ENCODE measurements at regions not wholly inside any gene's neighbourhood (a gene's known extent, or its start where the extent isn't known, plus 50 kb on each side); places are given as distances from the start of the nearest gene placed in this dataset.

DNA sequence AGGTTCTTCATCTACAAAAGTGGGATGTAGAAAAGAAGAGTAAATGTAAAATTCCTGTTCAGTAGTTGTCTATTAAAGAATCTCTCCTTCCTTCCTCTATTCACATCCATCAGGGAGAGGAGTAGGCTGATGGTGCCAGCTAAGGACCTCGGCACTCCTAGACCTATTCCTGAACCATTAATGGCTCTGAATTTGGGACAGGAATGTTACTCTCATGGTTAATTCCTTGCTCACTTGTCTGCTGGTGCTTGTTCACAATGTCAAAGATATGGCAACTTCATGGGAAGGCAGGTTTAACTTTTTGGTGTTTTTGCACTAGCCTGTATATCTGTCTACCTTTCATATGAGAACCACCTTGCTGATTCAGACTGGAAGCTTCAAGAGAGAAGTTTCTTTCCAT lies 206.6 kb downstream of the DAD1 start:
- H3K36me3 ChIP-seq (ENCODE audit: control insufficient read depth in 1 of 2, insufficient read depth in 2 of 2, low read length in 2 of 2): no peaks in the 10 kb centered on the region
- TF ChIP-seq FOSL1 (IDR thresholded peaks at IDR 0.05; ENCODE audit: low read depth): no peak
- no peak for TF ChIP-seq ZFX (IDR thresholded peaks at IDR 0.05)
- TF ChIP-seq CBX3 (IDR thresholded peaks at IDR 0.05; ENCODE audit: low read depth): no peak
- TF ChIP-seq JUND (IDR thresholded peaks at IDR 0.05): no peak
- no peak for TF ChIP-seq POLR2AphosphoS5 (IDR thresholded peaks at IDR 0.05; ENCODE audit: low read depth, low read length)
- TF ChIP-seq EGR1 (IDR thresholded peaks at IDR 0.05; ENCODE audit: low read depth): no peak
- no peak for TF ChIP-seq EZH2phosphoT487 (IDR thresholded peaks at IDR 0.05; ENCODE audit: borderline replicate concordance)
- no peak for TF ChIP-seq POLR2A (IDR thresholded peaks at IDR 0.05; ENCODE audit: borderline replicate concordance, extremely low read depth, insufficient read depth, insufficient read length)
- TF ChIP-seq ZNF274 (IDR thresholded peaks at IDR 0.05; ENCODE audit: low read depth, low read length): no peak
- no peak for TF ChIP-seq SRF (IDR thresholded peaks at IDR 0.05; ENCODE audit: low read depth)
- TF ChIP-seq YY1 (IDR thresholded peaks at IDR 0.05; ENCODE audit: extremely low read depth, insufficient replicate concordance, low read depth, low read length): no peak
- TF ChIP-seq, protein P1, sequence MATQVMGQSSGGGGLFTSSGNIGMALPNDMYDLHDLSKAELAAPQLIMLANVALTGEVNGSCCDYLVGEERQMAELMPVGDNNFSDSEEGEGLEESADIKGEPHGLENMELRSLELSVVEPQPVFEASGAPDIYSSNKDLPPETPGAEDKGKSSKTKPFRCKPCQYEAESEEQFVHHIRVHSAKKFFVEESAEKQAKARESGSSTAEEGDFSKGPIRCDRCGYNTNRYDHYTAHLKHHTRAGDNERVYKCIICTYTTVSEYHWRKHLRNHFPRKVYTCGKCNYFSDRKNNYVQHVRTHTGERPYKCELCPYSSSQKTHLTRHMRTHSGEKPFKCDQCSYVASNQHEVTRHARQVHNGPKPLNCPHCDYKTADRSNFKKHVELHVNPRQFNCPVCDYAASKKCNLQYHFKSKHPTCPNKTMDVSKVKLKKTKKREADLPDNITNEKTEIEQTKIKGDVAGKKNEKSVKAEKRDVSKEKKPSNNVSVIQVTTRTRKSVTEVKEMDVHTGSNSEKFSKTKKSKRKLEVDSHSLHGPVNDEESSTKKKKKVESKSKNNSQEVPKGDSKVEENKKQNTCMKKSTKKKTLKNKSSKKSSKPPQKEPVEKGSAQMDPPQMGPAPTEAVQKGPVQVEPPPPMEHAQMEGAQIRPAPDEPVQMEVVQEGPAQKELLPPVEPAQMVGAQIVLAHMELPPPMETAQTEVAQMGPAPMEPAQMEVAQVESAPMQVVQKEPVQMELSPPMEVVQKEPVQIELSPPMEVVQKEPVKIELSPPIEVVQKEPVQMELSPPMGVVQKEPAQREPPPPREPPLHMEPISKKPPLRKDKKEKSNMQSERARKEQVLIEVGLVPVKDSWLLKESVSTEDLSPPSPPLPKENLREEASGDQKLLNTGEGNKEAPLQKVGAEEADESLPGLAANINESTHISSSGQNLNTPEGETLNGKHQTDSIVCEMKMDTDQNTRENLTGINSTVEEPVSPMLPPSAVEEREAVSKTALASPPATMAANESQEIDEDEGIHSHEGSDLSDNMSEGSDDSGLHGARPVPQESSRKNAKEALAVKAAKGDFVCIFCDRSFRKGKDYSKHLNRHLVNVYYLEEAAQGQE (IDR thresholded peaks at IDR 0.05; ENCODE audit: low read depth): no peak
- ATAC-seq: no peak
- no peak overlapping the region for H2AFZ ChIP-seq (ENCODE audit: low read depth, low read length, poor library complexity, severe bottlenecking)
- H3K9ac ChIP-seq (ENCODE audit: low read length): no peak overlapping the region
- no peak overlapping the region for H3K4me2 ChIP-seq (ENCODE audit: low read length)
- no peaks in the 10 kb centered on the region for H3K4me1 ChIP-seq (ENCODE audit: control insufficient read depth in 1 of 2, insufficient read depth in 2 of 2, low read length in 2 of 2)
- CTCF ChIA-PET: no interaction called here
- POLR2A ChIA-PET: no interaction called here
- no peaks in the 10 kb centered on the region for H3K79me2 ChIP-seq (ENCODE audit: insufficient read depth, low read length)
- H3K27ac ChIP-seq (ENCODE audit: low read depth, low read length): no peak overlapping the region
- BruUV-seq (replicated peaks): no TSS peak
- no peaks in the 10 kb centered on the region for H4K20me1 ChIP-seq (ENCODE audit: insufficient read depth)
- H3K4me3 ChIP-seq (replicated peaks in 1 of 2; ENCODE audit: low read depth in 1 of 2, low read length in 2 of 2): no peak overlapping the region
- H3K9me3 ChIP-seq (ENCODE audit: control insufficient read depth in 1 of 2, insufficient read depth in 1 of 2, low read depth in 1 of 2, low read length in 2 of 2): no peaks in the 10 kb centered on the region
- H3K27me3 ChIP-seq (ENCODE audit: insufficient read depth, low read length): peaks cover 90% of the 10 kb centered on the region
- intact Hi-C loops (cut with micrococcal nuclease): loop anchor here (10.0 kb wide), 1 partner anchor 602 kb away; the partner anchor contains the start of gene AJUBA
- RAD21 ChIA-PET (ENCODE audit: low non-redundant PET in 1 of 2, low total read pairs in 2 of 2, uncharacterized antibody in 2 of 2, unreplicated experiment in 2 of 2): no interaction called here
- H3K9me2 ChIP-seq (ENCODE audit: insufficient read depth): no peaks in the 10 kb centered on the region
- no peak for DNase-seq (ENCODE audit: low read depth, low spot score)
